Liver (tissue), 8 donors: ENCODE measurements at regions not wholly inside any gene's neighbourhood (a gene's known extent, or its start where the extent isn't known, plus 50 kb on each side); places are given as distances from the start of the nearest gene placed in this dataset.

Experiments
- DNase-seq: peaks from one replicate; pipeline ENCODE4 v3.0.0-alpha.2; 2017; ENCODE audit warnings: low spot score
- H3K27ac ChIP-seq, 2 donors: one replicate each; pipeline ENCODE4 v1.7.0; 2013; ENCODE audit warnings: inconsistent platforms in 2 of 2, low read length in 2 of 2, control low read depth in 1 of 2, low read depth in 1 of 2, mild to moderate bottlenecking in 1 of 2
- H3K27me3 ChIP-seq, 4 donors: one replicate each; pipeline versions ENCODE4 v1.6.1 to v1.7.0; 2013; ENCODE audit warnings: low read length in 3 of 4, inconsistent platforms in 1 of 4, mild to moderate bottlenecking in 1 of 4, moderate library complexity in 1 of 4; ENCODE audit not compliant: control insufficient read depth in 4 of 4, insufficient read depth in 4 of 4
- H3K36me3 ChIP-seq, 4 donors: one replicate each; pipeline versions ENCODE4 v1.6.1 to v1.7.0; 2013; ENCODE audit warnings: low read length in 3 of 4, mild to moderate bottlenecking in 3 of 4, low read depth in 1 of 4, moderate library complexity in 1 of 4; ENCODE audit not compliant: control insufficient read depth in 4 of 4, insufficient read depth in 3 of 4
- H3K4me1 ChIP-seq, 4 donors: one replicate each; pipeline versions ENCODE4 v1.6.1 to v1.7.0; 2013; ENCODE audit warnings: low read length in 3 of 4, mild to moderate bottlenecking in 3 of 4, moderate library complexity in 1 of 4; ENCODE audit not compliant: control insufficient read depth in 4 of 4, insufficient read depth in 4 of 4
- H3K4me3 ChIP-seq, 3 donors: one replicate each; pipeline versions ENCODE4 v1.6.1 to v1.7.0; 2013; ENCODE audit warnings: low read length in 3 of 3, control low read depth in 1 of 3, low read depth in 1 of 3, mild to moderate bottlenecking in 1 of 3
- H3K9ac ChIP-seq, 2 donors: one replicate each; pipeline ENCODE4 v1.7.0; 2013; ENCODE audit warnings: low read length in 2 of 2, mild to moderate bottlenecking in 2 of 2, moderate library complexity in 2 of 2, control low read depth in 1 of 2, low read depth in 1 of 2
- H3K9me3 ChIP-seq, 4 donors: one replicate each; pipeline versions ENCODE4 v1.6.1 to v1.7.0; 2013; ENCODE audit warnings: low read length in 3 of 4; ENCODE audit not compliant: control insufficient read depth in 4 of 4
- ATF3 ChIP-seq: IDR thresholded peaks from 2 replicates; pipeline ENCODE4 v1.6.1; 2016; ENCODE audit warnings: antibody characterized with exemption
- CTCF ChIP-seq: fragments of 150-350 bp; IDR thresholded peaks from 2 replicates; pipeline ENCODE4 v1.5.1; 2017; ENCODE audit warnings: improper control_type of control experiment, low read depth, low read length; ENCODE audit not compliant: missing input control
- EGR1 ChIP-seq, 2 donors: IDR thresholded peaks; 2 replicates each; pipeline ENCODE4 v1.6.1; 2016 to 2018; ENCODE audit warnings: antibody characterized with exemption in 2 of 2, low read depth in 2 of 2
- FOXA1 ChIP-seq: IDR thresholded peaks from 2 replicates; pipeline ENCODE4 v1.6.1; 2016; ENCODE audit warnings: antibody characterized with exemption
- GABPA ChIP-seq, 2 donors: IDR thresholded peaks in 1 of 2; conservative IDR thresholded peaks in 1 of 2; 2 replicates each; pipeline ENCODE4 v1.6.1; 2016; ENCODE audit warnings: antibody characterized with exemption in 2 of 2, mild to moderate bottlenecking in 1 of 2, moderate library complexity in 1 of 2
- HNF4A ChIP-seq, 2 donors: conservative IDR thresholded peaks; 2 replicates each; pipeline ENCODE4 v1.6.1; 2016; ENCODE audit warnings: antibody characterized with exemption in 2 of 2, mild to moderate bottlenecking in 2 of 2
- HNF4G ChIP-seq: IDR thresholded peaks from 2 replicates; pipeline ENCODE4 v1.6.1; 2016; ENCODE audit warnings: antibody characterized with exemption
- JUND ChIP-seq, 2 donors: IDR thresholded peaks; 2 replicates each; pipeline ENCODE4 v1.6.1; 2016; ENCODE audit warnings: antibody characterized with exemption in 2 of 2
- MAX ChIP-seq: IDR thresholded peaks from 2 replicates; pipeline ENCODE4 v1.6.1; 2016; ENCODE audit warnings: antibody characterized with exemption
- NR2F2 ChIP-seq: IDR thresholded peaks from 2 replicates; pipeline ENCODE4 v1.6.1; 2016; ENCODE audit warnings: antibody characterized with exemption
- RXRA ChIP-seq, 2 donors: IDR thresholded peaks; 2 replicates each; pipeline ENCODE4 v1.6.1; 2017 to 2018; ENCODE audit warnings: antibody characterized with exemption in 2 of 2, mild to moderate bottlenecking in 1 of 2
- SP1 ChIP-seq: IDR thresholded peaks from 2 replicates; pipeline ENCODE4 v1.6.1; 2018; ENCODE audit warnings: antibody characterized with exemption, mild to moderate bottlenecking
- TAF1 ChIP-seq: conservative IDR thresholded peaks from 2 replicates; pipeline ENCODE4 v1.6.1; 2016; ENCODE audit warnings: antibody characterized with exemption, mild to moderate bottlenecking
- YY1 ChIP-seq: IDR thresholded peaks from 2 replicates; pipeline ENCODE4 v1.6.1; 2016; ENCODE audit warnings: antibody characterized with exemption, mild to moderate bottlenecking
- WGBS: extraction: QIAGEN DNeasy Blood & Tissue Kit; methylation state at CpG from one replicate; pipeline ENCODE4 v1.1.7; 2013; 5-methylcytosine and 5-hydroxymethylcytosine counted together
- donor health status: healthy.
- donor health status: healthy.
- donor health status: healthy.
- donor health status: healthy.
- donor health status: healthy.

- Histone ChIP-seq H3K9ac (no peak overlapping the region), H3K4me3 (no peak overlapping the region), H3K4me1 (no peaks in the 10 kb centered on the region), H3K9me3 (no peaks in the 10 kb centered on the region), H3K27ac (no peak overlapping the region), H3K27me3 (no peaks in the 10 kb centered on the region), H3K36me3 (no peaks in the 10 kb centered on the region)
- WGBS, result 88% methylated on average over 3 of the region's 3 CpGs
- DNase-seq, result no peak
- TF ChIP-seq FOXA1, result no peak
- TF ChIP-seq EGR1 (IDR thresholded peaks at IDR 0.05; ENCODE audit: low read depth in 2 of 2), result no peak
- TF ChIP-seq HNF4A (conservative IDR thresholded peaks at IDR 0.05), result no peak
- TF ChIP-seq HNF4G, result no peak
Observed at GRCh38 chr7:89559596-89559995, 594.7 kb upstream of the STEAP1 start.

GRCh38 chr7:89563597-89563996, 590.7 kb upstream of the STEAP1 start:
- Histone ChIP-seq H3K9me3 (no peaks in the 10 kb centered on the region), H3K36me3 (no peaks in the 10 kb centered on the region), H3K27me3 (no peaks in the 10 kb centered on the region), H3K4me1 (no peaks in the 10 kb centered on the region), H3K9ac (no peak overlapping the region), H3K4me3 (no peak overlapping the region), H3K27ac (no peak overlapping the region)
- 69% methylated on average over 1 of the region's 1 CpG for WGBS
- TF ChIP-seq HNF4G (no peak), TAF1 (no peak), SP1 (no peak), ATF3 (no peak), MAX (no peak), EGR1 (IDR thresholded peaks at IDR 0.05; ENCODE audit: low read depth in 2 of 2) (no peak), GABPA (IDR thresholded peaks at IDR 0.05 in 1 of 2, conservative IDR thresholded peaks at IDR 0.05 in 1 of 2) (no peak), JUND (IDR thresholded peaks at IDR 0.05) (no peak), RXRA (IDR thresholded peaks at IDR 0.05) (no peak), YY1 (no peak), HNF4A (conservative IDR thresholded peaks at IDR 0.05) (no peak), NR2F2 (no peak), CTCF (no peak)
- DNase-seq, result no peak

- Histone ChIP-seq H3K4me3 (no peak overlapping the region), H3K4me1 (no peaks in the 10 kb centered on the region), H3K9me3 (peaks cover 0 to 5% (median 0%) of the 10 kb centered on the region in 4 donors), H3K36me3 (no peaks in the 10 kb centered on the region), H3K9ac (no peak overlapping the region), H3K27me3 (no peaks in the 10 kb centered on the region), H3K27ac (no peak overlapping the region)
- DNase-seq, result no peak
- TF ChIP-seq MAX, result no peak
- 38% methylated on average over 1 of the region's 1 CpG for WGBS
Observed at GRCh38 chr7:89584896-89585295, 569.4 kb upstream of the STEAP1 start.
